ENCODE measurements at regions not wholly inside any gene's neighbourhood (a gene's known extent, or its start where the extent isn't known, plus 50 kb on each side); places are given as distances from the start of the nearest gene placed in this dataset.
"Not testable (repeated sequence)": the region's sequence is repeated elsewhere in the genome, so short reads cannot be mapped to it uniquely, and the experiment has no call there.

DNA sequence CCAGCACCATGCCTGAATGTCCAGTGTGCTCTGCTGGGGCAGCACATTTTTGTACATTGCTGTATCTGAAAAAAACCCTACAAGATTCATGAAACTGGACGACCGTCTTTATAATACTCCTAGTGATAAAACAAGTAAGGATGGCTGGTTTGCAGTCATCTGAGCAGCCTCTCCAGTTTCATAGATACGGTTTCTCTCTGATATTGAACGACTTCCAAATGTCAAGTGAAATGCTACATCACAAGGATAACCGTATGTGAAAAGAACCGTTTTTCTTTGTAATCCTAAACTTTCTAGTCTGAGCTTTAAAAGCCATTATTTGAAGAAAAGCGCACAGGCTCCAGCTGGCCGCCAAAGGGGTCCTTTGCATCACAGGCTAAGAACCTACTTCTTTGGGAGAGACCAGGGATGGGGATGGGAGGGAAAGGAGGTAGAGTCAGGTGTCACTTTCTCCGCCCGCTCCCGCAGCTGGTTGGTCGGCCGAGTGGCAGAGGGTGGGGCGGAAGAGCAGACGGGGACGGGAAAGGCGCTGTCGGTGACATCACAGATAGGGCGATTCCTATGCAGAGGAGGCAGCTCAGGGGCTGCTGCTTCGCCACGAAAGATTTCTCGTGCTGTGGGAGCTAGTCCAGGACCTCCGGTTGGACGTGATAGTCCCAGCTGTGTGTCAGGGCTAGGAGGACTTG lies 180.4 kb upstream of the NOTCH2NLA start:
- not testable (repeated sequence) for TF ChIP-seq CTCF, POLR2A (IDR thresholded peaks at IDR 0.05)
